Astrocyte (in vitro differentiated cells and primary cell): ENCODE measurements at regions not wholly inside any gene's neighbourhood (a gene's known extent, or its start where the extent isn't known, plus 50 kb on each side); places are given as distances from the start of the nearest gene placed in this dataset.

Experiments
- DNase-seq: peaks from one replicate; pipeline ENCODE4 v3.0.0-alpha.2; 2010; ENCODE audit warnings: low read depth
- FAIRE-seq: peaks from 2 replicates; lab custom pipeline; 2011; peaks lifted over from hg19 to GRCh38; lab: Jason Lieb, UNC
- H2AFZ ChIP-seq: 2 replicates; pipeline ENCODE4 v1.6.0; 2012; ENCODE audit warnings: low read depth, low read length, inconsistent platforms
- H3K27ac ChIP-seq: 2 replicates; pipeline ENCODE4 v1.5.1; 2011; ENCODE audit warnings: low read depth, low read length, inconsistent platforms
- H3K27me3 ChIP-seq: 2 replicates; pipeline ENCODE4 v1.6.0; 2011; ENCODE audit warnings: low read length, inconsistent platforms; ENCODE audit not compliant: insufficient read depth
- H3K36me3 ChIP-seq: 2 replicates; pipeline ENCODE4 v1.5.1; 2011; ENCODE audit warnings: low read length, inconsistent platforms; ENCODE audit not compliant: insufficient read depth
- H3K4me1 ChIP-seq: 2 replicates; pipeline ENCODE4 v1.5.1; 2011; ENCODE audit warnings: low read length, inconsistent platforms; ENCODE audit not compliant: insufficient read depth
- H3K4me2 ChIP-seq: 2 replicates; pipeline ENCODE4 v1.6.0; 2012; ENCODE audit warnings: low read length, inconsistent platforms
- H3K4me3 ChIP-seq: 2 replicates; pipeline ENCODE4 v1.5.1; 2011; ENCODE audit warnings: low read depth, mild to moderate bottlenecking, low read length, inconsistent platforms; ENCODE audit not compliant: insufficient read depth
- H3K79me2 ChIP-seq: 2 replicates; pipeline ENCODE4 v1.6.0; 2012; ENCODE audit warnings: mild to moderate bottlenecking, low read length, inconsistent platforms; ENCODE audit not compliant: insufficient read depth
- H3K9ac ChIP-seq: 2 replicates; pipeline ENCODE4 v1.6.0; 2012; ENCODE audit warnings: mild to moderate bottlenecking, low read length, inconsistent platforms
- H3K9me3 ChIP-seq: 2 replicates; pipeline ENCODE4 v1.5.1; 2012; ENCODE audit warnings: low read depth, mild to moderate bottlenecking, low read length, inconsistent platforms; ENCODE audit not compliant: insufficient read depth
- H4K20me1 ChIP-seq: 2 replicates; pipeline ENCODE4 v1.6.0; 2012; ENCODE audit warnings: low read length, inconsistent platforms; ENCODE audit not compliant: insufficient read depth
- H3K27ac Mint-ChIP-seq: one replicate; pipeline ENCODE4 v1.8.0; 2021; ENCODE audit warnings: mild to moderate bottlenecking, mixed read lengths; ENCODE audit not compliant: unreplicated experiment
- H3K27me3 Mint-ChIP-seq: one replicate; pipeline ENCODE4 v1.8.0; 2021; ENCODE audit warnings: low read depth, mixed read lengths; ENCODE audit not compliant: unreplicated experiment
- H3K36me3 Mint-ChIP-seq: one replicate; pipeline ENCODE4 v1.8.0; 2021; ENCODE audit warnings: low read depth, mixed read lengths; ENCODE audit not compliant: unreplicated experiment
- H3K4me1 Mint-ChIP-seq: one replicate; pipeline ENCODE4 v1.8.0; 2021; ENCODE audit warnings: low read depth, mixed read lengths; ENCODE audit not compliant: unreplicated experiment
- H3K4me3 Mint-ChIP-seq: one replicate; pipeline ENCODE4 v1.8.0; 2021; ENCODE audit warnings: mild to moderate bottlenecking, moderate library complexity, mixed read lengths; ENCODE audit not compliant: unreplicated experiment
- H3K9me3 Mint-ChIP-seq: one replicate; pipeline ENCODE4 v1.8.0; 2021; ENCODE audit warnings: mild to moderate bottlenecking, mixed read lengths; ENCODE audit not compliant: unreplicated experiment
- CTCF ChIP-seq: IDR thresholded peaks from 2 replicates; pipeline ENCODE4 v1.5.1; 2011; ENCODE audit warnings: low read depth, mild to moderate bottlenecking, inconsistent platforms, low read length, moderate library complexity; ENCODE audit not compliant: insufficient read depth
- EZH2 ChIP-seq: IDR thresholded peaks from 2 replicates; pipeline ENCODE4 v1.6.1; 2012; ENCODE audit warnings: mild to moderate bottlenecking, low read length, inconsistent platforms; ENCODE audit not compliant: insufficient read depth

GRCh38 chr16:60720060-60720459 lies 1316.2 kb downstream of the CDH8 start:
- TF ChIP-seq EZH2 (no peak), CTCF (no peak)
- no peaks in the 10 kb centered on the region for H3K4me1 ChIP-seq
- no peak overlapping the region for H2AFZ ChIP-seq
- H3K4me3 ChIP-seq = no peak overlapping the region
- peaks cover 5% of the 10 kb centered on the region for H3K9me3 ChIP-seq
- H3K4me1 Mint-ChIP-seq = no peaks in the 10 kb centered on the region
- H3K27me3 Mint-ChIP-seq = no peaks in the 10 kb centered on the region
- H3K9ac ChIP-seq = no peak overlapping the region
- DNase-seq (no peak), FAIRE-seq (no peak)
- peaks cover 3% of the 10 kb centered on the region for H3K9me3 Mint-ChIP-seq
- no peaks in the 10 kb centered on the region for H3K36me3 Mint-ChIP-seq
- H3K36me3 ChIP-seq = no peaks in the 10 kb centered on the region
- H3K27ac Mint-ChIP-seq = no peak overlapping the region
- H3K79me2 ChIP-seq = no peaks in the 10 kb centered on the region
- H3K27ac ChIP-seq = no peak overlapping the region
- H3K4me3 Mint-ChIP-seq = no peak overlapping the region
- H3K4me2 ChIP-seq = no peak overlapping the region
- H4K20me1 ChIP-seq = no peaks in the 10 kb centered on the region
- no peaks in the 10 kb centered on the region for H3K27me3 ChIP-seq

- Histone ChIP-seq H3K9me3 (peaks cover 5% of the 10 kb centered on the region), H3K4me2 (no peak overlapping the region), H3K9ac (no peak overlapping the region), H3K4me1 (no peaks in the 10 kb centered on the region), H3K4me3 (no peak overlapping the region), H3K36me3 (no peaks in the 10 kb centered on the region), H2AFZ (no peak overlapping the region), H3K27ac (no peak overlapping the region), H4K20me1 (no peaks in the 10 kb centered on the region), H3K79me2 (no peaks in the 10 kb centered on the region), H3K27me3 (no peaks in the 10 kb centered on the region)
- TF ChIP-seq CTCF = no peak
- TF ChIP-seq EZH2 = no peak
- Mint-ChIP-seq H3K4me3 (no peak overlapping the region), H3K4me1 (no peaks in the 10 kb centered on the region), H3K27ac (no peak overlapping the region), H3K27me3 (no peaks in the 10 kb centered on the region), H3K9me3 (peaks cover 3% of the 10 kb centered on the region), H3K36me3 (no peaks in the 10 kb centered on the region)
- DNase-seq = no peak
- no peak for FAIRE-seq
Measured at GRCh38 chr16:60717808-60718207, 1318.4 kb downstream of the CDH8 start.

GRCh38 chr16:60712144-60712543 lies 1324.1 kb downstream of the CDH8 start:
- H2AFZ ChIP-seq = no peak overlapping the region
- no peaks in the 10 kb centered on the region for H3K27me3 ChIP-seq
- H3K36me3 ChIP-seq = no peaks in the 10 kb centered on the region
- H3K4me2 ChIP-seq = no peak overlapping the region
- Mint-ChIP-seq H3K4me1 (no peaks in the 10 kb centered on the region), H3K36me3 (no peaks in the 10 kb centered on the region), H3K27me3 (no peaks in the 10 kb centered on the region), H3K27ac (no peak overlapping the region), H3K4me3 (no peak overlapping the region), H3K9me3 (peaks cover under 1% of the 10 kb centered on the region)
- TF ChIP-seq EZH2 = no peak
- no peak for TF ChIP-seq CTCF
- H3K27ac ChIP-seq = no peak overlapping the region
- no peaks in the 10 kb centered on the region for H4K20me1 ChIP-seq
- FAIRE-seq (no peak), DNase-seq (no peak)
- no peaks in the 10 kb centered on the region for H3K79me2 ChIP-seq
- no peak overlapping the region for H3K9ac ChIP-seq
- no peaks in the 10 kb centered on the region for H3K9me3 ChIP-seq
- no peaks in the 10 kb centered on the region for H3K4me1 ChIP-seq
- H3K4me3 ChIP-seq = no peak overlapping the region
